Stimulated activated CD8-positive, alpha-beta memory T cell treated with anti-CD3 and anti-CD28 coated beads, Interleukin-4, amount 100 ng/mL, for 48 hours (primary cell): ENCODE measurements at regions not wholly inside any gene's neighbourhood (a gene's known extent, or its start where the extent isn't known, plus 50 kb on each side); places are given as distances from the start of the nearest gene placed in this dataset.

Experiments
- DNase-seq: peaks from one replicate; pipeline ENCODE4 v3.0.0-alpha.2; 2020

GRCh38 chr17:54009502-54009901 is 186.8 kb downstream of the KIF2B start:
- no peak for DNase-seq

- no peak for DNase-seq
These were observed 190.3 kb downstream of the KIF2B start for GRCh38 chr17:54013072-54013471.

- DNase-seq, result no peak
These were observed 193.0 kb downstream of the KIF2B start for GRCh38 chr17:54015734-54016133.

GRCh38 chr17:54021418-54021817 is 198.7 kb downstream of the KIF2B start:
- DNase-seq, result no peak

GRCh38 chr17:54028986-54029580 is 206.4 kb downstream of the KIF2B start:
- no peak for DNase-seq

- no peak for DNase-seq
These were observed 207.3 kb downstream of the KIF2B start for GRCh38 chr17:54029986-54030385.

GRCh38 chr17:54046570-54046969 is 223.8 kb downstream of the KIF2B start:
- no peak for DNase-seq

GRCh38 chr17:54063639-54064038 is 240.9 kb downstream of the KIF2B start:
- no peak for DNase-seq

GRCh38 chr17:54085020-54085419 is 262.3 kb downstream of the KIF2B start:
- no peak for DNase-seq

- DNase-seq, result no peak
These were observed 263.2 kb downstream of the KIF2B start for GRCh38 chr17:54085934-54086333.

GRCh38 chr17:54096216-54096615 is 273.5 kb downstream of the KIF2B start:
- DNase-seq, result no peak

GRCh38 chr17:54099221-54099620 is 276.5 kb downstream of the KIF2B start:
- no peak for DNase-seq

- DNase-seq, result no peak
These were observed 279.5 kb downstream of the KIF2B start for GRCh38 chr17:54102246-54102645.

GRCh38 chr17:54111576-54111975 is 288.8 kb downstream of the KIF2B start:
- DNase-seq, result no peak

GRCh38 chr17:54117452-54117851 is 294.7 kb downstream of the KIF2B start:
- DNase-seq, result no peak

- DNase-seq, result no peak
These were observed 301.7 kb downstream of the KIF2B start for GRCh38 chr17:54124456-54124855.

GRCh38 chr17:54153423-54153822 is 330.7 kb downstream of the KIF2B start:
- DNase-seq, result no peak

- DNase-seq, result no peak
These were observed 334.8 kb downstream of the KIF2B start for GRCh38 chr17:54157542-54157941.

- no peak for DNase-seq
These were observed 349.6 kb downstream of the KIF2B start for GRCh38 chr17:54172096-54172984.

- DNase-seq, result no peak
These were observed 350.2 kb downstream of the KIF2B start for GRCh38 chr17:54172985-54173316.

GRCh38 chr17:54177606-54178308 is 355.0 kb downstream of the KIF2B start:
- no peak for DNase-seq

- DNase-seq, result no peak
These were observed 358.2 kb downstream of the KIF2B start for GRCh38 chr17:54180950-54181349.

- DNase-seq, result no peak
These were observed 368.5 kb downstream of the KIF2B start for GRCh38 chr17:54191261-54191660.

- DNase-seq, result no peak
These were observed 371.5 kb downstream of the KIF2B start for GRCh38 chr17:54194268-54194667.
